ENCODE measurements at regions not wholly inside any gene's neighbourhood (a gene's known extent, or its start where the extent isn't known, plus 50 kb on each side); places are given as distances from the start of the nearest gene placed in this dataset.

GRCh38 chr7:54161621-54162020 lies 380.6 kb upstream of the VSTM2A start:
- ATAC-seq (no peak), DNase-seq (no peak)
- Histone ChIP-seq H3K27me3 (ENCODE audit: control insufficient read depth, insufficient read depth, low read length) (no peaks in the 10 kb centered on the region), H3K9me3 (ENCODE audit: control insufficient read depth, insufficient read depth, low read length) (peaks cover 5% of the 10 kb centered on the region), H3K4me3 (ENCODE audit: low read length) (no peak overlapping the region), H3K4me1 (ENCODE audit: control insufficient read depth, insufficient read depth, low read length) (no peaks in the 10 kb centered on the region), H3K36me3 (ENCODE audit: control insufficient read depth, insufficient read depth, low read length) (no peaks in the 10 kb centered on the region), H3K27ac (ENCODE audit: low read length) (no peak overlapping the region)
- H3K4me1 Mint-ChIP-seq: no peaks in the 10 kb centered on the region
- 88% methylated on average over 4 of the region's 4 CpGs for WGBS (ENCODE audit: insufficient coverage)
- intact Hi-C loops (cut with micrococcal nuclease): no loop called here
- H3K27me3 Mint-ChIP-seq (ENCODE audit: low read depth in 2 of 2): no peaks in the 10 kb centered on the region
- H3K9me3 Mint-ChIP-seq: peaks cover 21 to 32% of the 10 kb centered on the region in 2 donors
- TF ChIP-seq CTCF (IDR thresholded peaks at IDR 0.05): no peak
- no peak overlapping the region for H3K4me3 Mint-ChIP-seq
- H3K27ac Mint-ChIP-seq: no peak overlapping the region
- H3K36me3 Mint-ChIP-seq: peaks cover 23% of the 10 kb centered on the region

GRCh38 chr7:54166419-54166818 lies 375.8 kb upstream of the VSTM2A start:
- H3K9me3 ChIP-seq (ENCODE audit: control insufficient read depth, insufficient read depth, low read length): peaks cover 9% of the 10 kb centered on the region
- ATAC-seq (no peak), DNase-seq (no peak)
- Mint-ChIP-seq H3K27me3 (ENCODE audit: low read depth in 2 of 2) (no peaks in the 10 kb centered on the region), H3K9me3 (peaks cover 13 to 21% of the 10 kb centered on the region in 2 donors), H3K27ac (no peak overlapping the region), H3K36me3 (peaks cover 7% of the 10 kb centered on the region), H3K4me1 (no peaks in the 10 kb centered on the region), H3K4me3 (no peak overlapping the region)
- H3K36me3 ChIP-seq (ENCODE audit: control insufficient read depth, insufficient read depth, low read length): no peaks in the 10 kb centered on the region
- H3K4me3 ChIP-seq (ENCODE audit: low read length): no peak overlapping the region
- no peaks in the 10 kb centered on the region for H3K4me1 ChIP-seq (ENCODE audit: control insufficient read depth, insufficient read depth, low read length)
- H3K27me3 ChIP-seq (ENCODE audit: control insufficient read depth, insufficient read depth, low read length): no peaks in the 10 kb centered on the region
- intact Hi-C loops (cut with micrococcal nuclease): no loop called here
- 53% methylated on average over 3 of the region's 4 CpGs for WGBS (ENCODE audit: insufficient coverage)
- no peak for TF ChIP-seq CTCF (IDR thresholded peaks at IDR 0.05)
- H3K27ac ChIP-seq (ENCODE audit: low read length): no peak overlapping the region

GRCh38 chr7:54179321-54180029 lies 362.7 kb upstream of the VSTM2A start:
- intact Hi-C loops (cut with micrococcal nuclease): no loop called here
- Histone ChIP-seq H3K27me3 (ENCODE audit: control insufficient read depth, insufficient read depth, low read length) (no peaks in the 10 kb centered on the region), H3K9me3 (ENCODE audit: control insufficient read depth, insufficient read depth, low read length) (peaks cover 18% of the 10 kb centered on the region), H3K4me1 (ENCODE audit: control insufficient read depth, insufficient read depth, low read length) (no peaks in the 10 kb centered on the region), H3K36me3 (ENCODE audit: control insufficient read depth, insufficient read depth, low read length) (no peaks in the 10 kb centered on the region), H3K4me3 (ENCODE audit: low read length) (no peak overlapping the region), H3K27ac (ENCODE audit: low read length) (no peak overlapping the region)
- Mint-ChIP-seq H3K4me1 (no peaks in the 10 kb centered on the region), H3K36me3 (peaks cover 24% of the 10 kb centered on the region), H3K27ac (no peak overlapping the region), H3K9me3 (peaks cover 33 to 43% of the 10 kb centered on the region in 2 donors), H3K27me3 (ENCODE audit: low read depth in 2 of 2) (no peaks in the 10 kb centered on the region), H3K4me3 (no peak overlapping the region)
- no peak for TF ChIP-seq CTCF (IDR thresholded peaks at IDR 0.05)
- 68% methylated on average over 3 of the region's 3 CpGs for WGBS (ENCODE audit: insufficient coverage)
- DNase-seq: no peak
- no peak for ATAC-seq

- Histone ChIP-seq H3K27ac (ENCODE audit: low read length) (no peak overlapping the region), H3K9me3 (ENCODE audit: control insufficient read depth, insufficient read depth, low read length) (peaks cover 18% of the 10 kb centered on the region), H3K36me3 (ENCODE audit: control insufficient read depth, insufficient read depth, low read length) (no peaks in the 10 kb centered on the region), H3K27me3 (ENCODE audit: control insufficient read depth, insufficient read depth, low read length) (no peaks in the 10 kb centered on the region), H3K4me3 (ENCODE audit: low read length) (no peak overlapping the region), H3K4me1 (ENCODE audit: control insufficient read depth, insufficient read depth, low read length) (no peaks in the 10 kb centered on the region)
- DNase-seq (no peak), ATAC-seq (no peak)
- Mint-ChIP-seq H3K27ac (no peak overlapping the region), H3K4me3 (no peak overlapping the region), H3K4me1 (no peaks in the 10 kb centered on the region), H3K36me3 (peaks cover 24% of the 10 kb centered on the region), H3K9me3 (peaks cover 33 to 43% of the 10 kb centered on the region in 2 donors), H3K27me3 (ENCODE audit: low read depth in 2 of 2) (no peaks in the 10 kb centered on the region)
- intact Hi-C loops (cut with micrococcal nuclease): no loop called here
- TF ChIP-seq CTCF (IDR thresholded peaks at IDR 0.05): no peak
- WGBS (ENCODE audit: insufficient coverage): 88% methylated on average over 2 of the region's 2 CpGs
Observed at GRCh38 chr7:54180796-54181195, 361.4 kb upstream of the VSTM2A start.

All from natural killer cell (primary cell).